ENCODE measurements at regions not wholly inside any gene's neighbourhood (a gene's known extent, or its start where the extent isn't known, plus 50 kb on each side); places are given as distances from the start of the nearest gene placed in this dataset.

DNA sequence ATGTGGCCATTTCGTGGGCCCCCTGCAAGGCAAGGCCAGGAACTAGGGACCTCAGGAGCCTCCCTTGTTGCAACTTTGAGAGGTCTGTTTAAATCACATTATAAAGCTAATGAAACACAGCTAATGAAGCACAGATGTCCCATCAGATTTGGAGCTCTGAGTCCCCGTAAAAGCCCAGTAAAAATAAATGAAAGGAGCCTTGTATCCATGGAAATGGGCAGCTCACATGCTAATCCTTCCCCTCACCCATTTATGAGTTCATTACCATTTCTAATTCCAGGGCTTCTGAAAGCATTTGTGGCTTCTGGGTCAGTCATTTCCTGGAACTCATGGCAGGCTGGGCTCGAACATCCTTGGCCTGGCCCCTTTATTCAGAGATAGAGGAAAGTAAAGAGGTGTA lies 274.8 kb downstream of the SS18 start:
- TF ChIP-seq YY1 (IDR thresholded peaks at IDR 0.05; ENCODE audit: low read depth) (no peak), EGR1 (IDR thresholded peaks at IDR 0.05) (no peak), TAF1 (IDR thresholded peaks at IDR 0.05; ENCODE audit: low read depth) (no peak), TCF12 (IDR thresholded peaks at IDR 0.05; ENCODE audit: low read depth) (no peak), RAD21 (IDR thresholded peaks at IDR 0.05; ENCODE audit: low read depth) (no peak)

All from Ishikawa (cell line).